Thyroid gland (tissue), 4 donors: ENCODE measurements at regions not wholly inside any gene's neighbourhood (a gene's known extent, or its start where the extent isn't known, plus 50 kb on each side); places are given as distances from the start of the nearest gene placed in this dataset.

Experiments used
- DNase-seq, 2 donors: peaks; one replicate each; pipeline ENCODE4 v3.0.0-alpha.2; 2019
- H3K27ac ChIP-seq, 3 donors: fragments of 200-600 bp; sonication (generic); 1 replicate in 2 of 3; 2 replicates in 1 of 3; pipeline ENCODE4 v1.5.1; 2016 to 2019; ENCODE audit warnings: mild to moderate bottlenecking in 1 of 3, moderate library complexity in 1 of 3
- H3K27me3 ChIP-seq: fragments of 200-600 bp; sonication (generic); one replicate; pipeline ENCODE4 v1.5.1; 2019
- H3K36me3 ChIP-seq, 2 donors: fragments of 200-600 bp; sonication (generic); one replicate each; pipeline ENCODE4 v1.5.1; 2016 to 2019
- H3K4me1 ChIP-seq, 2 donors: fragments of 200-600 bp; sonication (generic); one replicate each; pipeline ENCODE4 v1.5.1; 2017 to 2019
- H3K4me3 ChIP-seq, 3 donors: fragments of 200-600 bp; sonication (generic); replicated peaks in 1 of 3; 1 replicate in 2 of 3; 2 replicates in 1 of 3; pipeline ENCODE4 v1.5.1; 2016; ENCODE audit warnings: mild to moderate bottlenecking in 1 of 3
- H3K9me3 ChIP-seq: fragments of 200-600 bp; sonication (generic); one replicate; pipeline ENCODE4 v1.5.1; 2017
- CTCF ChIP-seq, 6 experiments: fragments of 200-600 bp in 3 of 6; fragments of 450-650 bp in 3 of 6; sonication (generic) in 3 of 6; IDR thresholded peaks; one replicate each; pipeline ENCODE4 v1.5.1; 2016 to 2019; ENCODE audit warnings: antibody characterized with exemption in 6 of 6, mild to moderate bottlenecking in 2 of 6, inconsistent platforms in 1 of 6, moderate library complexity in 1 of 6
- POLR2A ChIP-seq, 2 donors: fragments of 450-650 bp; IDR thresholded peaks; one replicate each; pipeline ENCODE4 v1.6.1; 2017; ENCODE audit warnings: antibody characterized with exemption in 2 of 2, mild to moderate bottlenecking in 2 of 2, moderate library complexity in 1 of 2
- WGBS, 2 donors: methylation state at CpG; one replicate each; pipeline ENCODE4 v1.1.5; 2017; 5-methylcytosine and 5-hydroxymethylcytosine counted together
- intact Hi-C: fragments of 100-400 bp; cut with DNase I; formaldehyde crosslinking; loops from one replicate; pipeline ENCODE4 v1.15.1; 2023

- H3K4me1 ChIP-seq = no peaks in the 10 kb centered on the region
- no peak for DNase-seq
- intact Hi-C loops = loop anchor here (10.0 kb wide), 1 partner anchor 88 kb away; no protein-coding TSS in a partner anchor
- H3K9me3 ChIP-seq = no peaks in the 10 kb centered on the region
- no peaks in the 10 kb centered on the region for H3K27me3 ChIP-seq
- no peak overlapping the region for H3K4me3 ChIP-seq
- no peaks in the 10 kb centered on the region for H3K36me3 ChIP-seq
- 88 to 91% methylated on average over 1 of the region's 1 CpG for WGBS, 2 donors
- TF ChIP-seq CTCF (IDR thresholded peaks at IDR 0.05) (no peak), POLR2A (IDR thresholded peaks at IDR 0.05) (no peak)
- no peak overlapping the region for H3K27ac ChIP-seq
Measured at GRCh38 chr16:56057151-56057550, 134.1 kb upstream of the GNAO1 start.

GRCh38 chr16:56050916-56051315, 140.4 kb upstream of the GNAO1 start:
- H3K4me1 ChIP-seq = no peaks in the 10 kb centered on the region
- no peaks in the 10 kb centered on the region for H3K9me3 ChIP-seq
- H3K4me3 ChIP-seq = no peak overlapping the region
- 90 to 95% methylated on average over 4 of the region's 4 CpGs for WGBS, 2 donors
- no peaks in the 10 kb centered on the region for H3K27me3 ChIP-seq
- H3K36me3 ChIP-seq = no peaks in the 10 kb centered on the region
- TF ChIP-seq POLR2A (IDR thresholded peaks at IDR 0.05) (no peak), CTCF (IDR thresholded peaks at IDR 0.05) (no peak)
- intact Hi-C loops = loop anchor here (10.0 kb wide), 1 partner anchor 94 kb away; no protein-coding TSS in a partner anchor
- no peak for DNase-seq
- no peak overlapping the region for H3K27ac ChIP-seq

- Histone ChIP-seq H3K36me3 (no peaks in the 10 kb centered on the region), H3K27me3 (no peaks in the 10 kb centered on the region), H3K27ac (no peak overlapping the region), H3K4me1 (no peaks in the 10 kb centered on the region), H3K4me3 (no peak overlapping the region), H3K9me3 (no peaks in the 10 kb centered on the region)
- intact Hi-C loops = no loop called here
- 77 to 80% methylated on average over 6 of the region's 6 CpGs for WGBS, 2 donors
- DNase-seq = no peak
- no peak for TF ChIP-seq CTCF (IDR thresholded peaks at IDR 0.05)
- TF ChIP-seq POLR2A (IDR thresholded peaks at IDR 0.05) = no peak
Measured at GRCh38 chr16:56048425-56049105, 142.7 kb upstream of the GNAO1 start.

- H3K9me3 ChIP-seq = no peaks in the 10 kb centered on the region
- intact Hi-C loops = no loop called here
- no peaks in the 10 kb centered on the region for H3K27me3 ChIP-seq
- H3K36me3 ChIP-seq = no peaks in the 10 kb centered on the region
- TF ChIP-seq CTCF (IDR thresholded peaks at IDR 0.05) = no peak
- no peak for TF ChIP-seq POLR2A (IDR thresholded peaks at IDR 0.05)
- H3K4me3 ChIP-seq = no peak overlapping the region
- H3K4me1 ChIP-seq = no peaks in the 10 kb centered on the region
- 56 to 59% methylated on average over 4 of the region's 4 CpGs for WGBS, 2 donors
- no peak overlapping the region for H3K27ac ChIP-seq
- DNase-seq = no peak
Measured at GRCh38 chr16:56047307-56048234, 143.7 kb upstream of the GNAO1 start.

- intact Hi-C loops = no loop called here
- H3K36me3 ChIP-seq = no peaks in the 10 kb centered on the region
- DNase-seq = no peak
- H3K9me3 ChIP-seq = no peaks in the 10 kb centered on the region
- H3K4me1 ChIP-seq = no peaks in the 10 kb centered on the region
- no peak for TF ChIP-seq CTCF (IDR thresholded peaks at IDR 0.05)
- no peak overlapping the region for H3K4me3 ChIP-seq
- WGBS, 2 donors = 89% methylated on average over 4 of the region's 4 CpGs
- no peak overlapping the region for H3K27ac ChIP-seq
- H3K27me3 ChIP-seq = no peaks in the 10 kb centered on the region
Measured at GRCh38 chr16:56042416-56042815, 148.9 kb upstream of the GNAO1 start.
